OCI-LY7 (cell line): ENCODE measurements at regions not wholly inside any gene's neighbourhood (a gene's known extent, or its start where the extent isn't known, plus 50 kb on each side); places are given as distances from the start of the nearest gene placed in this dataset.
A peak's percentile ranks its signal among the peaks of the same experiment; 100 is the strongest.

ENCODE experiments used
- BruUV-seq: library from RNA; stranded (reverse); fragments of 400-500 nt; replicated peaks from 2 replicates; lab custom pipeline; 2021; lab: Mats Ljungman, UMichigan
- CTCF ChIA-PET: fragments of 300-600 bp; sonication (Branson Sonifier 250); formaldehyde crosslinking; loops from one replicate; lab custom pipeline; 2022; ENCODE audit warnings: antibody characterized with exemption; ENCODE audit not compliant: unreplicated experiment; lab: Charles Lee
- POLR2A ChIA-PET: fragments of 300-600 bp; sonication (Branson Sonifier 250); formaldehyde crosslinking; loops from one replicate; lab custom pipeline; 2022; ENCODE audit warnings: antibody characterized with exemption; lab: Charles Lee
- DNase-seq: peaks from one replicate; pipeline ENCODE4 v3.0.0-alpha.2; 2015; ENCODE audit warnings: low spot score
- H2AFZ ChIP-seq: fragments of 200-600 bp; sonication (generic), shearing (Covaris generic); 2 replicates; pipeline ENCODE4 v1.6.1; 2014; ENCODE audit warnings: mild to moderate bottlenecking, antibody characterized with exemption, low read length, moderate library complexity
- H3K27ac ChIP-seq: fragments of 200-600 bp; sonication (generic); 2 replicates; pipeline ENCODE4 v1.5.1; 2014; ENCODE audit warnings: mixed run types, low read depth, mild to moderate bottlenecking, moderate library complexity, low read length, inconsistent platforms; ENCODE audit not compliant: poor library complexity, severe bottlenecking
- H3K36me3 ChIP-seq: fragments of 200-600 bp; sonication (generic); 2 replicates; pipeline ENCODE4 v1.6.1; 2014; ENCODE audit warnings: mild to moderate bottlenecking, antibody characterized with exemption, low read length, moderate library complexity, mixed read lengths; ENCODE audit not compliant: insufficient read depth
- H3K4me1 ChIP-seq: fragments of 200-600 bp; sonication (generic); 2 replicates; pipeline ENCODE4 v1.5.1; 2014; ENCODE audit warnings: mild to moderate bottlenecking, low read length; ENCODE audit not compliant: insufficient read depth, poor library complexity, severe bottlenecking
- H3K4me2 ChIP-seq: fragments of 200-600 bp; sonication (generic); 2 replicates; pipeline ENCODE4 v1.6.1; 2014; ENCODE audit warnings: mild to moderate bottlenecking, low read length
- H3K4me3 ChIP-seq: fragments of 200-600 bp; sonication (generic); 2 replicates; pipeline ENCODE4 v1.5.1; 2014; ENCODE audit warnings: mild to moderate bottlenecking, low read depth, low read length; ENCODE audit not compliant: poor library complexity, severe bottlenecking
- H3K79me2 ChIP-seq: fragments of 200-600 bp; sonication (generic); 2 replicates; pipeline ENCODE4 v1.6.1; 2016; ENCODE audit warnings: low read depth, mild to moderate bottlenecking, low read length, moderate library complexity, mixed read lengths; ENCODE audit not compliant: insufficient read depth
- H3K9me2 ChIP-seq: fragments of 200-600 bp; sonication (generic); 2 replicates; pipeline ENCODE4 v1.6.1; 2016; ENCODE audit warnings: mild to moderate bottlenecking, low read length, mixed read lengths; ENCODE audit not compliant: insufficient read depth
- H3K9me3 ChIP-seq: fragments of 200-600 bp; sonication (generic); 2 replicates; pipeline ENCODE4 v1.6.1; 2014; ENCODE audit warnings: mild to moderate bottlenecking, mixed run types, low read length, mixed read lengths
- H4K20me1 ChIP-seq: fragments of 200-600 bp; sonication (generic); 2 replicates; pipeline ENCODE4 v1.6.1; 2014; ENCODE audit warnings: mild to moderate bottlenecking, antibody characterized with exemption, low read length, moderate library complexity, mixed read lengths; ENCODE audit not compliant: insufficient read depth
- EZH2phosphoT487 ChIP-seq: fragments of 200-600 bp; sonication (generic); IDR thresholded peaks from 2 replicates; pipeline ENCODE4 v1.6.1; 2018; ENCODE audit warnings: low read depth, borderline replicate concordance, mild to moderate bottlenecking, mixed run types, antibody characterized with exemption, low read length, moderate library complexity, mixed read lengths
- intact Hi-C: fragments of 100-400 bp; cut with micrococcal nuclease; formaldehyde crosslinking; loops from one replicate; pipeline ENCODE4 v1.10.0; 2022; ENCODE audit not compliant: unreplicated experiment
- TF ChIP-seq, protein P1 (sequence below): fragments of 200-600 bp; sonication (generic); conservative IDR thresholded peaks from 2 replicates; pipeline ENCODE4 v1.5.1; 2014; ENCODE audit warnings: mild to moderate bottlenecking, antibody characterized with exemption, low read length, moderate library complexity, mixed read lengths

DNA sequence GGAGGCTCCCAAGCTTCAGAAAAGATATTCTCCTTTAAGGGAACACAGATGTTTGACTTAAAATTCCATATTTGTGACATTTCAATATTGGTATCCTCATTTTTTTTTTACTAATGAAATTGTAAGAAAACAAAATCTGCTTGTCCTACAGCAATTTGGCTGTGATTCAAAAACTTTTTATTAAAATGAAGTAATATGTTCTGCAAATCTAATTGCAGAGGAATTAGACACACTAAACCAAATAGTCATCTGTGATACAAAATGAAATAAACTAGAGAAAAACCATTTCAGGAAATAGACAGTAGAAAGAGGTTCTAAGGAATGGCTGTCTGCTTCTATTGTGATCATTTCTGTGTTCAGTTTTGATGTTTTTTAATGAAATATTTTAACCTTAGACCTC is 50.1 kb upstream of the HIF1A start:
- Histone ChIP-seq H3K36me3 (no peaks in the 10 kb centered on the region), H3K4me3 (peak overlapping the region; percentile 19), H3K79me2 (no peaks in the 10 kb centered on the region), H2AFZ (peak overlapping the region; percentile 62; the same call in 1 of the 2 replicates), H4K20me1 (no peaks in the 10 kb centered on the region), H3K27ac (peak overlapping the region; percentile 95), H3K9me2 (no peaks in the 10 kb centered on the region), H3K9me3 (no peaks in the 10 kb centered on the region), H3K4me1 (peaks cover 61% of the 10 kb centered on the region), H3K4me2 (peak overlapping the region; percentile 75)
- TF ChIP-seq, protein P1, sequence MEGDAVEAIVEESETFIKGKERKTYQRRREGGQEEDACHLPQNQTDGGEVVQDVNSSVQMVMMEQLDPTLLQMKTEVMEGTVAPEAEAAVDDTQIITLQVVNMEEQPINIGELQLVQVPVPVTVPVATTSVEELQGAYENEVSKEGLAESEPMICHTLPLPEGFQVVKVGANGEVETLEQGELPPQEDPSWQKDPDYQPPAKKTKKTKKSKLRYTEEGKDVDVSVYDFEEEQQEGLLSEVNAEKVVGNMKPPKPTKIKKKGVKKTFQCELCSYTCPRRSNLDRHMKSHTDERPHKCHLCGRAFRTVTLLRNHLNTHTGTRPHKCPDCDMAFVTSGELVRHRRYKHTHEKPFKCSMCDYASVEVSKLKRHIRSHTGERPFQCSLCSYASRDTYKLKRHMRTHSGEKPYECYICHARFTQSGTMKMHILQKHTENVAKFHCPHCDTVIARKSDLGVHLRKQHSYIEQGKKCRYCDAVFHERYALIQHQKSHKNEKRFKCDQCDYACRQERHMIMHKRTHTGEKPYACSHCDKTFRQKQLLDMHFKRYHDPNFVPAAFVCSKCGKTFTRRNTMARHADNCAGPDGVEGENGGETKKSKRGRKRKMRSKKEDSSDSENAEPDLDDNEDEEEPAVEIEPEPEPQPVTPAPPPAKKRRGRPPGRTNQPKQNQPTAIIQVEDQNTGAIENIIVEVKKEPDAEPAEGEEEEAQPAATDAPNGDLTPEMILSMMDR, result no peak
- no peak for TF ChIP-seq EZH2phosphoT487
- POLR2A ChIA-PET, result interaction anchor here (0.7 kb wide), 1 partner anchor 87 kb away, joined by 3 read pairs; no protein-coding TSS in a partner anchor
- DNase-seq, result no peak
- intact Hi-C loops, result loop anchor here (2.0 kb wide), 4 partner anchors 50 to 168 kb away; partner anchors contain the start of gene HIF1A
- no TSS peak for BruUV-seq
- CTCF ChIA-PET, result no interaction called here
